ENCODE measurements at regions not wholly inside any gene's neighbourhood (a gene's known extent, or its start where the extent isn't known, plus 50 kb on each side); places are given as distances from the start of the nearest gene placed in this dataset.

DNA sequence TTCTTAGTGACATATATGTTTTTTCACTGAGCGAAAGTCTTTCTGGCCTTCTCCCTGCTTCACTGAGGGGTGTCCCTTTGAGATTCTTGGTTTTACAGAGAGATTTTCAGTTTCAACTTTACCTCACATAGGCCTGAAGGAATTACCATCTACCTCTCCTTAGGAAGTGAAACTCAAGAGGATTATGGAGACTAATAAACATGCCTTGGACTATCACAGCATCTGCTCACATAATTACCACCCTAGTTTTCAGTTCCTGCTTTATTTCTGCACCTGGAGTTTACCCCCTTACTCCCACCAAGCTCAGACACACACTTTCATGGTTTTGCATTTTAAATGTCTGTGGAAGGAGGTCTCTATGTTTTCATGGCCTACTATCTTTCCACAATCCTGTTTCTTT, 118.3 kb upstream of the SCAF11 start:
- no peak for TF ChIP-seq CTCF (IDR thresholded peaks at IDR 0.05)
- TF ChIP-seq POLR2A (IDR thresholded peaks at IDR 0.05), result no peak

Measured in tibial nerve (tissue), 3 donors.